Keratinocyte (primary cell): ENCODE measurements at regions not wholly inside any gene's neighbourhood (a gene's known extent, or its start where the extent isn't known, plus 50 kb on each side); places are given as distances from the start of the nearest gene placed in this dataset.

Experiments
- DNase-seq: peaks from one replicate; pipeline ENCODE4 v3.0.0-alpha.2; 2011; ENCODE audit warnings: low read depth, missing footprints, low spot score
- FAIRE-seq: peaks from 2 replicates; lab custom pipeline; 2011; peaks lifted over from hg19 to GRCh38; lab: Jason Lieb, UNC
- H2AFZ ChIP-seq: 2 replicates; pipeline ENCODE4 v1.6.0; 2012; ENCODE audit warnings: low read length, control low read depth, inconsistent platforms; ENCODE audit not compliant: control insufficient read depth
- H3K27ac ChIP-seq: 2 replicates; pipeline ENCODE4 v1.5.1; 2011; ENCODE audit warnings: low read length; ENCODE audit not compliant: control insufficient read depth, insufficient read depth
- H3K27me3 ChIP-seq: 3 replicates; pipeline ENCODE4 v1.6.0; 2011; ENCODE audit warnings: low read length; ENCODE audit not compliant: control insufficient read depth, insufficient read depth; ENCODE audit errors: extremely low read depth
- H3K36me3 ChIP-seq, 2 experiments: 2 replicates in 1 of 2; 3 replicates in 1 of 2; pipeline ENCODE4 v1.5.1; 2011; ENCODE audit warnings: low read length in 2 of 2, mild to moderate bottlenecking in 1 of 2; ENCODE audit not compliant: control insufficient read depth in 2 of 2, insufficient read depth in 2 of 2; ENCODE audit errors: extremely low read depth in 1 of 2
- H3K4me1 ChIP-seq: 3 replicates; pipeline ENCODE4 v1.5.1; 2011; ENCODE audit warnings: low read length; ENCODE audit not compliant: control insufficient read depth, insufficient read depth; ENCODE audit errors: extremely low read depth
- H3K4me2 ChIP-seq: 3 replicates; pipeline ENCODE4 v1.6.0; 2011; ENCODE audit warnings: low read depth, low read length; ENCODE audit not compliant: control insufficient read depth, insufficient read depth; ENCODE audit errors: extremely low read depth
- H3K4me3 ChIP-seq, 3 experiments: fragments of 200-600 bp in 1 of 3; sonication (generic) in 1 of 3; 2 replicates in 2 of 3; 3 replicates in 1 of 3; pipeline ENCODE4 v1.5.1; 2011 to 2016; ENCODE audit warnings: low read length in 3 of 3, mild to moderate bottlenecking in 3 of 3, control low read depth in 2 of 3, inconsistent platforms in 1 of 3, low read depth in 1 of 3, mixed read lengths in 1 of 3, mixed run types in 1 of 3, moderate library complexity in 1 of 3; ENCODE audit not compliant: control insufficient read depth in 2 of 3, insufficient read depth in 2 of 3; ENCODE audit errors: extremely low read depth in 1 of 3
- H3K79me2 ChIP-seq: 2 replicates; pipeline ENCODE4 v1.6.0; 2012; ENCODE audit warnings: low read length; ENCODE audit not compliant: control insufficient read depth, insufficient read depth
- H3K9ac ChIP-seq: 3 replicates; pipeline ENCODE4 v1.6.0; 2011; ENCODE audit warnings: low read length; ENCODE audit not compliant: control insufficient read depth, insufficient read depth; ENCODE audit errors: extremely low read depth
- H3K9me1 ChIP-seq: 3 replicates; pipeline ENCODE4 v1.6.0; 2011; ENCODE audit warnings: low read length; ENCODE audit not compliant: control insufficient read depth, insufficient read depth; ENCODE audit errors: extremely low read depth
- H3K9me3 ChIP-seq: 2 replicates; pipeline ENCODE4 v1.5.1; 2012; ENCODE audit warnings: low read depth, low read length; ENCODE audit not compliant: control insufficient read depth
- H4K20me1 ChIP-seq: 3 replicates; pipeline ENCODE4 v1.6.0; 2011; ENCODE audit warnings: low read length; ENCODE audit not compliant: control insufficient read depth, insufficient read depth; ENCODE audit errors: extremely low read depth
- EZH2 ChIP-seq: IDR thresholded peaks from one replicate; pipeline ENCODE4 v1.6.1; 2012; ENCODE audit warnings: inconsistent platforms, mild to moderate bottlenecking, low read length, moderate library complexity
- dilution Hi-C: fragments of 300-500 bp; cut with MboI; formaldehyde crosslinking; loops from one replicate; pipeline ENCODE4 v1.7.0; 2020; ENCODE audit warnings: low sequenced_read_pairs; ENCODE audit not compliant: extremely low pct_ligation_motif_present
- TF ChIP-seq, protein P1 (sequence below), 3 experiments: IDR thresholded peaks in 1 of 3; conservative IDR thresholded peaks in 1 of 3; optimal IDR thresholded peaks in 1 of 3; 2 replicates in 2 of 3; 3 replicates in 1 of 3; pipeline versions ENCODE3 to v1.5.1; 2011; ENCODE audit warnings: low read length in 3 of 3, mild to moderate bottlenecking in 3 of 3, moderate library complexity in 2 of 3, control low read depth in 1 of 3, inconsistent platforms in 1 of 3; ENCODE audit not compliant: insufficient read depth in 2 of 3; ENCODE audit errors: extremely low read depth in 1 of 3

DNA sequence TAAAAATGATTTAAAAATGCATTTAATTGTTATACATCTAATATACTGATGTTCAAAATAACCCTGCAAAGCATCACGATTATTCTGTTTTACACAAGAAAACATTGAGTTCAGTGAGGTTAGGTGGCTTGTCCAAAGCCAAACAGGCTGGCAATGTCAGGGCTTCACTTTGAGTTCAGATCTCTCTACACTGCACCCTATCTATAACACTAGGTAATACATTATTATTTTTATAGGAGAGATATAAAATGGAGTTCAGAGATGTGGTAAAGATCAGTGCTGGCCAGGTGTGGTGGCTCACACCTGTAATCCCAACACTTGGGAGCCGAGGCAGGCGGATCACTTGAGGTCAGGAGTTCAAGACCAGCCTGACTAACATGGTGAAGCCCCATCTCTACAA lies 165.9 kb upstream of the MYO3A start:
- Histone ChIP-seq H3K4me1 (no peaks in the 10 kb centered on the region), H3K9me3 (no peaks in the 10 kb centered on the region), H3K79me2 (no peaks in the 10 kb centered on the region), H4K20me1 (no peaks in the 10 kb centered on the region), H3K9ac (no peak overlapping the region), H3K27me3 (no peaks in the 10 kb centered on the region), H2AFZ (no peak overlapping the region), H3K36me3 (no peaks in the 10 kb centered on the region), H3K9me1 (no peaks in the 10 kb centered on the region), H3K4me3 (no peak overlapping the region), H3K27ac (no peak overlapping the region), H3K4me2 (no peak overlapping the region)
- FAIRE-seq (no peak), DNase-seq (no peak)
- dilution Hi-C loops: no loop called here
- TF ChIP-seq, protein P1, sequence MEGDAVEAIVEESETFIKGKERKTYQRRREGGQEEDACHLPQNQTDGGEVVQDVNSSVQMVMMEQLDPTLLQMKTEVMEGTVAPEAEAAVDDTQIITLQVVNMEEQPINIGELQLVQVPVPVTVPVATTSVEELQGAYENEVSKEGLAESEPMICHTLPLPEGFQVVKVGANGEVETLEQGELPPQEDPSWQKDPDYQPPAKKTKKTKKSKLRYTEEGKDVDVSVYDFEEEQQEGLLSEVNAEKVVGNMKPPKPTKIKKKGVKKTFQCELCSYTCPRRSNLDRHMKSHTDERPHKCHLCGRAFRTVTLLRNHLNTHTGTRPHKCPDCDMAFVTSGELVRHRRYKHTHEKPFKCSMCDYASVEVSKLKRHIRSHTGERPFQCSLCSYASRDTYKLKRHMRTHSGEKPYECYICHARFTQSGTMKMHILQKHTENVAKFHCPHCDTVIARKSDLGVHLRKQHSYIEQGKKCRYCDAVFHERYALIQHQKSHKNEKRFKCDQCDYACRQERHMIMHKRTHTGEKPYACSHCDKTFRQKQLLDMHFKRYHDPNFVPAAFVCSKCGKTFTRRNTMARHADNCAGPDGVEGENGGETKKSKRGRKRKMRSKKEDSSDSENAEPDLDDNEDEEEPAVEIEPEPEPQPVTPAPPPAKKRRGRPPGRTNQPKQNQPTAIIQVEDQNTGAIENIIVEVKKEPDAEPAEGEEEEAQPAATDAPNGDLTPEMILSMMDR (optimal IDR thresholded peaks at IDR 0.05 in 1 of 3, IDR thresholded peaks at IDR 0.05 in 1 of 3, conservative IDR thresholded peaks at IDR 0.05 in 1 of 3; ENCODE audit: extremely low read depth in 1 of 3, insufficient read depth in 2 of 3, low read length in 3 of 3): no peak

DNA sequence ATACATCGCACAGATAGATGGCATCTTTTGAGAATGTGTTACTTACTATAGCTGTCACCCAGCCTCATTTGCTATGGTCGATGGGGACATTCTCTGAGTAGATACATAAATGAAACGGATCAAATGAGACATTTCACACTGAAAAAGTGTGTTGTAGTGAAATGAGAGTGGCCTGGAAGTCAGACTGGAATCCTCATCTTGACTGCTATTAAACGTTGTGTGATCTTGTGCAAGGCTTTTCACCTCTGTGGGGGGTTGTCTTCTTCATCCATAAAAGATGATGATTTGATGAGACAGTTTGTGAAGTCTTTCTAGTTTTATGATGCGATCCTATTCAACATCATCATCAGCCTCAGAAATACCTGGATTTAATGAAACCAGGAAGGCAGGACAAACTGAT lies 155.4 kb upstream of the MYO3A start:
- no peak overlapping the region for H2AFZ ChIP-seq
- TF ChIP-seq EZH2: no peak
- TF ChIP-seq, protein P1 (optimal IDR thresholded peaks at IDR 0.05 in 1 of 3, IDR thresholded peaks at IDR 0.05 in 1 of 3, conservative IDR thresholded peaks at IDR 0.05 in 1 of 3; ENCODE audit: extremely low read depth in 1 of 3, insufficient read depth in 2 of 3, low read length in 3 of 3): no peak
- DNase-seq: no peak
- no peak for FAIRE-seq
- H3K4me2 ChIP-seq: no peak overlapping the region
- no peak overlapping the region for H3K4me3 ChIP-seq
- H3K9me1 ChIP-seq: no peaks in the 10 kb centered on the region
- H3K4me1 ChIP-seq: no peaks in the 10 kb centered on the region
- H3K79me2 ChIP-seq: no peaks in the 10 kb centered on the region
- no peak overlapping the region for H3K9ac ChIP-seq
- H4K20me1 ChIP-seq: no peaks in the 10 kb centered on the region
- no peaks in the 10 kb centered on the region for H3K9me3 ChIP-seq
- dilution Hi-C loops: no loop called here
- no peaks in the 10 kb centered on the region for H3K27me3 ChIP-seq
- no peaks in the 10 kb centered on the region for H3K36me3 ChIP-seq
- no peak overlapping the region for H3K27ac ChIP-seq
